ENCODE measurements at regions not wholly inside any gene's neighbourhood (a gene's known extent, or its start where the extent isn't known, plus 50 kb on each side); places are given as distances from the start of the nearest gene placed in this dataset.

DNA sequence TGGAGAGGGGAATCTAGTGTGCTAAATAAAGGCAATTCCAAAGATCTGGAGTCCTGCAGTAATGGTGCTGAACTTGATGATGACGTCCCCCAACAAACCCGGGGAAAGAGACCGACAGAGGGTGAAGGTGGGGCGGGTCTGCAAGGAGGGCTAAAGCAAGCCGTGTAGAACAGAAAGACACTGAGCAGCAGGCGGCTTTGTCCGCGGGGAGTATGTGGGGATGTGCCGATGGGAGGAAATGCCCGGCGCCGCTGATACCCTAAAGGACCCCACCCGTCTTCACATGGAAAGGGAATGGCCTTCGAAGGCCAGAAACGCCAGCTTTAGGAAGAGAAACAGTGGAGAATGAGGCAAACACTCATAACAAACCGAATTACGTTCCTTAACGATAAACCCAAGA is 528.9 kb downstream of the ZNF674 start:
- TF ChIP-seq, protein P1, sequence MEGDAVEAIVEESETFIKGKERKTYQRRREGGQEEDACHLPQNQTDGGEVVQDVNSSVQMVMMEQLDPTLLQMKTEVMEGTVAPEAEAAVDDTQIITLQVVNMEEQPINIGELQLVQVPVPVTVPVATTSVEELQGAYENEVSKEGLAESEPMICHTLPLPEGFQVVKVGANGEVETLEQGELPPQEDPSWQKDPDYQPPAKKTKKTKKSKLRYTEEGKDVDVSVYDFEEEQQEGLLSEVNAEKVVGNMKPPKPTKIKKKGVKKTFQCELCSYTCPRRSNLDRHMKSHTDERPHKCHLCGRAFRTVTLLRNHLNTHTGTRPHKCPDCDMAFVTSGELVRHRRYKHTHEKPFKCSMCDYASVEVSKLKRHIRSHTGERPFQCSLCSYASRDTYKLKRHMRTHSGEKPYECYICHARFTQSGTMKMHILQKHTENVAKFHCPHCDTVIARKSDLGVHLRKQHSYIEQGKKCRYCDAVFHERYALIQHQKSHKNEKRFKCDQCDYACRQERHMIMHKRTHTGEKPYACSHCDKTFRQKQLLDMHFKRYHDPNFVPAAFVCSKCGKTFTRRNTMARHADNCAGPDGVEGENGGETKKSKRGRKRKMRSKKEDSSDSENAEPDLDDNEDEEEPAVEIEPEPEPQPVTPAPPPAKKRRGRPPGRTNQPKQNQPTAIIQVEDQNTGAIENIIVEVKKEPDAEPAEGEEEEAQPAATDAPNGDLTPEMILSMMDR (IDR thresholded peaks at IDR 0.05), result no peak
- no peak for TF ChIP-seq EZH2phosphoT487 (IDR thresholded peaks at IDR 0.05)
- no peak for TF ChIP-seq EZH2 (IDR thresholded peaks at IDR 0.05)

Data from neural progenitor cell (in vitro differentiated cells).